ENCODE measurements at regions not wholly inside any gene's neighbourhood (a gene's known extent, or its start where the extent isn't known, plus 50 kb on each side); places are given as distances from the start of the nearest gene placed in this dataset.

GRCh38 chr14:101331141-101331525 is 230.2 kb upstream of the DIO3 start:
- peaks cover 34% of the 10 kb centered on the region for H3K27me3 Mint-ChIP-seq
- ATAC-seq (ENCODE audit: poor library complexity): no peak
- ChIA-PET POLR2A (no interaction called here), CTCF (no interaction called here)
- no peaks in the 10 kb centered on the region for H3K36me3 Mint-ChIP-seq (ENCODE audit: low read depth)
- H3K27ac ChIP-seq (ENCODE audit: low read depth in 1 of 2, low read length in 2 of 2): no peak overlapping the region
- peaks cover 2% of the 10 kb centered on the region for H3K9me3 Mint-ChIP-seq
- DNase-seq: no peak
- no peaks in the 10 kb centered on the region for H3K36me3 ChIP-seq (ENCODE audit: insufficient read depth, low read length)
- H3K4me3 Mint-ChIP-seq: no peak overlapping the region
- intact Hi-C loops (cut with DNase I, micrococcal nuclease): no loop called here
- peaks cover 0 to 4% of the 10 kb centered on the region in 2 experiments for H3K9me3 ChIP-seq (ENCODE audit: control insufficient read depth in 1 of 2, insufficient read depth in 1 of 2, low read length in 2 of 2)
- TF ChIP-seq CTCF (IDR thresholded peaks at IDR 0.05): no peak
- peaks cover 0 to 3% of the 10 kb centered on the region in 2 experiments for H3K27me3 ChIP-seq (ENCODE audit: control insufficient read depth in 1 of 2, insufficient read depth in 2 of 2, low read length in 2 of 2)
- no peaks in the 10 kb centered on the region for H3K4me1 ChIP-seq (ENCODE audit: insufficient read depth, low read length)
- H3K4me1 Mint-ChIP-seq (ENCODE audit: low read depth): no peaks in the 10 kb centered on the region
- H3K27ac Mint-ChIP-seq: no peak overlapping the region
- H3K4me3 ChIP-seq (ENCODE audit: low read length): no peak overlapping the region

- ChIA-PET CTCF (no interaction called here), POLR2A (no interaction called here)
- no peaks in the 10 kb centered on the region for H3K4me1 Mint-ChIP-seq (ENCODE audit: low read depth)
- H3K9me3 Mint-ChIP-seq: peaks cover 2% of the 10 kb centered on the region
- Histone ChIP-seq H3K36me3 (ENCODE audit: insufficient read depth, low read length) (no peaks in the 10 kb centered on the region), H3K27me3 (ENCODE audit: control insufficient read depth in 1 of 2, insufficient read depth in 2 of 2, low read length in 2 of 2) (peaks cover under 1 to 6% of the 10 kb centered on the region in 2 experiments), H3K9me3 (ENCODE audit: control insufficient read depth in 1 of 2, insufficient read depth in 1 of 2, low read length in 2 of 2) (peaks cover 0 to 4% of the 10 kb centered on the region in 2 experiments), H3K4me1 (ENCODE audit: insufficient read depth, low read length) (no peaks in the 10 kb centered on the region), H3K27ac (ENCODE audit: low read depth in 1 of 2, low read length in 2 of 2) (no peak overlapping the region), H3K4me3 (ENCODE audit: low read length) (no peak overlapping the region)
- peaks cover 38% of the 10 kb centered on the region for H3K27me3 Mint-ChIP-seq
- intact Hi-C loops (cut with DNase I, micrococcal nuclease): no loop called here
- H3K36me3 Mint-ChIP-seq (ENCODE audit: low read depth): no peaks in the 10 kb centered on the region
- no peak overlapping the region for H3K4me3 Mint-ChIP-seq
- no peak overlapping the region for H3K27ac Mint-ChIP-seq
- DNase-seq (no peak), ATAC-seq (ENCODE audit: poor library complexity) (no peak)
- TF ChIP-seq CTCF (IDR thresholded peaks at IDR 0.05): no peak
These were observed 229.6 kb upstream of the DIO3 start for GRCh38 chr14:101331661-101332169.

GRCh38 chr14:101332281-101332680 is 229.0 kb upstream of the DIO3 start:
- TF ChIP-seq CTCF (IDR thresholded peaks at IDR 0.05): no peak
- no peak overlapping the region for H3K4me3 Mint-ChIP-seq
- Histone ChIP-seq H3K27ac (ENCODE audit: low read depth in 1 of 2, low read length in 2 of 2) (no peak overlapping the region), H3K4me3 (ENCODE audit: low read length) (no peak overlapping the region), H3K9me3 (ENCODE audit: control insufficient read depth in 1 of 2, insufficient read depth in 1 of 2, low read length in 2 of 2) (peaks cover 0 to 4% of the 10 kb centered on the region in 2 experiments), H3K4me1 (ENCODE audit: insufficient read depth, low read length) (no peaks in the 10 kb centered on the region), H3K36me3 (ENCODE audit: insufficient read depth, low read length) (no peaks in the 10 kb centered on the region), H3K27me3 (ENCODE audit: control insufficient read depth in 1 of 2, insufficient read depth in 2 of 2, low read length in 2 of 2) (peaks cover 6 to 9% of the 10 kb centered on the region in 2 experiments)
- H3K27me3 Mint-ChIP-seq: peaks cover 43% of the 10 kb centered on the region
- ChIA-PET CTCF (no interaction called here), POLR2A (no interaction called here)
- no peaks in the 10 kb centered on the region for H3K36me3 Mint-ChIP-seq (ENCODE audit: low read depth)
- ATAC-seq (ENCODE audit: poor library complexity) (no peak), DNase-seq (no peak)
- intact Hi-C loops (cut with DNase I, micrococcal nuclease): no loop called here
- no peaks in the 10 kb centered on the region for H3K9me3 Mint-ChIP-seq
- H3K4me1 Mint-ChIP-seq (ENCODE audit: low read depth): no peaks in the 10 kb centered on the region
- no peak overlapping the region for H3K27ac Mint-ChIP-seq

All from CD4-positive, alpha-beta T cell (primary cell).